NCI-H748 (cell line): ENCODE measurements at regions not wholly inside any gene's neighbourhood (a gene's known extent, or its start where the extent isn't known, plus 50 kb on each side); places are given as distances from the start of the nearest gene placed in this dataset.

Source experiments
- DNase-seq: peaks from one replicate; lab custom pipeline; 2025; ENCODE audit not compliant: unreplicated experiment; lab: John Stamatoyannopoulos, UW

DNA sequence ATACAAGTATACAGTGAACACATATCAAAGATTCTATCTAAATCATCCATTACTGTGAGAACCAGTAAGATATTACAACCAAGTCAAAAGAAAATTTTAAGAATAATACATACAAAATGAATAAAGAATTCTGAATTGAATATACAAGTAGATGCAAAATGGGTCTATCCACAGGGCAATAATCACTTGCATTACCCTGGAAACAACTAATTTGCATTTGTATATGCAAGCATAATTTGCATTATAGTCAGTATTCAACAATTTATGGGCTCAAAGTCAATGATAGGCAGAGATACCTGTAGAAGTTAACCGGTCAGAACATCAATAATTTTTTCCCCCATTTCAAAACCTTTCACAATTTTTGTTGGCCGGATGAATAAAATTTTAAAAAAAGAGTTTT lies 512.2 kb upstream of the ALCAM start:
- no peak for DNase-seq

DNA sequence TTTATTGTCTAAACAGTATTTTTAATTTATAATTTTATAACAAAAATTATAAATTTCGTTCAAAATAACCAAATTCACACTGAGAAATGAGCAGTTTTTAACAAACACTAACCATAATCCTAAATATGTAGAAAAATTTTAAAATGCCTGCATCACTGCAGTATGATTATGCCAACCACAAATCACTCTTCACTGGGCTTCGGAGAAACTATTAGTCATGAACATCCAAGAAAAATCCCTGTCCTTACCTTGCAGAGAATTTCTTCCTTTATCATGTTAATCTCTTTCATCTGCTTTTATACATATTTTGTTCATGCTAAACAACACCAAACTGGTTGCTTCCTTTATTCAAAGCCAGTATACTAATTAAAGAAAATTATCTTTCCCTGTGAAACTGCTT lies 511.0 kb upstream of the ALCAM start:
- DNase-seq = no peak

DNA sequence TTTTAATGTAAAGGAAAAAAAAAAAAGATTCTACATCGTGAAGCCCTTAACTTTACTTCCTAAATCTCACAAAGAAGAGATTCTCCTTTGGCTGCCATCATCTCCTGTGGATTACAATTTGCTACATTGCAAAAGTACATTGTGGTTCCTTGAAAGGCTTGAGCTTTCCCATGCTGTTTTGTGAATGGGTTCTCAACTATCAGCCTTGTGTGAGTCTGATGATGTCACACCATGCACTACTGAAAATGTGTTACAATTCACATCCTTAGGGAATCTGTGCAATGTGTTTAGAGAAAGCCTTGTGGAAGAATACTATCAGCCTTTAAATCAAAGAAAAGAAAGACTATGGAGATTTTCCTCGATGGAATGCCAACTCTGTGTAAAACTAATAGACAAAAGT lies 510.0 kb upstream of the ALCAM start:
- peak; percentile 3 for DNase-seq

DNA sequence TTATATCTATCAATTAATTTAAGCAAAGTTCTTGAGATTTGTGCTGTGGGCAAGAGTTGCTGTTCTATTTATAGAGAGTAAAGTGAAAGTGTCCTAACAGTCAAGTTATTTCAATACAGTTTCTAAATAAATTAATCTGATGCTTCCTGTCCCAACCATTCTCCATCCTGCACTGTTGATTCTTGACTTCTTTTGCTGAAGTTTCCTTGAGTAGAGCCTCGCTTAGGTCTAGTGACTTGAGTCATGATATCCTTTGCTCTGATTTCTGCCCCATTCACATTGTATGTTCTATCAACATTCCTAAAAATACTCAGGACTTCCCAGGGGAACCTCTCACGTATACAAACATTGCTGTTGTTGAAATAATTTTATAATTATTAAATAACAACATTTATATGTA lies 498.4 kb upstream of the ALCAM start:
- no peak for DNase-seq

DNA sequence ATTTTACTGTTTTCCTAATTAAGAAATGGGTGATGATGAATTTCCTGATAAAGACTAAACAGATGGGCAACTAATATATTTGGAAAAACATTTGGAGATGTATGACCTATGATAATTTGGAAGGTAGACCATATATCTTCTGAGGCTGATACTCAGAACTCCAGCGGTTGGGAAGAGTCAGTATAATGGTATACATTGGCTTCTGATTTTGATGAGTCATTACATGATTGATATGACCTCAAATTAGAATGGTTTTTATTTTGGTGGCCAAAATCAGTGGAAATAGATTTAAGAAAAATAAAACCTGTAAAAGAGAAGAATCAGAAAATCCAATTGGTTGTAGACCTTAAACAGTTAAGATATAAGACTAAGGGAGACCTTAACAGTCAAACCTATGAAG lies 496.4 kb upstream of the ALCAM start:
- DNase-seq = no peak

DNA sequence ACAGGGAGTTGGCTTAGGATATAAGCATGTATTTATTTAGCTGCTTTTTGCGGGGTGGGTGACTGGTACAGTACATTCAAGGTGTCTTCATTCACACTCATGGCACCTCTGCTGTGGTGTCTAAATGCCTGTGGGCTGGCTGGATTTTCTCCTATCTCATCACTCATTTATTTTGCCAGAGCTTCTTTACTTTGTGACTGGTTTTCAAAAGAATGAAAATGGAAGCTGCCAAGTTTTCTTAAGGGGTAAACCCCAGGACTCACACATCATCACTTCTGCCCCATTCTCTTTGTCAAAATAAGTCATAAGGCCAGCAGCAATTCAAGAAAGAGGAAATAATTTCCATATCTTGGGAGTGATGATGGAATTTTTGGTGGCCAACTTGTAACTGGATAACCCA lies 493.4 kb upstream of the ALCAM start:
- DNase-seq = no peak

DNA sequence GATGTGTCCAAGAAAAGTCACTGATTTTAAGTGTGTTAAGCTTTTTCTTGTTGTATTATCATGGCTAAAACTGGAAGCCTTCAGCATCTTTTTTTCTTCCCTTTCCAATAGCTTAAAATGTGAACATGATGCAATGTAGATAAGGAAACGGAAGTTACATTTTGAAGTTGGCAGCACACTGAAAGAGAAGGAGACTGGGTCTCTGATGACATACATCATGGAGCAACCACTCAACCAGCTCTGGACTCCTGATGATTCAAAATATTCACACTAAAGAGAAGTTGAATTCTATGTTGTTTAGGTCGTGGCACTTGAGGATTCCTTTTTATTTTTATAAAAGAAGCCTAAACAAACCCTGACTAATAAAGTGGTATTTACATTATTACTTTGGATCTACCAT lies 488.3 kb upstream of the ALCAM start:
- DNase-seq = no peak

DNA sequence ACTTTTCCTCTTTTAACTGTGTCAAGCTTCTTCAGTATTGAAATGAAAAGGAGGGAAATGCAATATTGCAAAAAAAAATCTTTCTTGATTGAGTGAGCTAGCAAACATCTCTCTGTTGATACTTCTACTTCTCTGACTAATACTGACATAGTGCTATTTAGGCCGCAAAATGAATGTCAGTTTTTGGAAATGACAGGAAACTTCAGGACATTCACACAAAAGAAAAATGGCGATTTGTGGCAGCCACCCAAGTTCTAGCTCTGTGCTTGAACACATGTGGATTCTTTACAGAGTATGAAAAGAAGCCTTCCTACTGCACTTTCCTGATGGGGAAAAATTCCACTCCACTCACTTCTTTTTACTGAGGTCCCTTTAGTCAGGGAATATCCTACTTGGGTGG lies 486.8 kb upstream of the ALCAM start:
- DNase-seq = no peak

DNA sequence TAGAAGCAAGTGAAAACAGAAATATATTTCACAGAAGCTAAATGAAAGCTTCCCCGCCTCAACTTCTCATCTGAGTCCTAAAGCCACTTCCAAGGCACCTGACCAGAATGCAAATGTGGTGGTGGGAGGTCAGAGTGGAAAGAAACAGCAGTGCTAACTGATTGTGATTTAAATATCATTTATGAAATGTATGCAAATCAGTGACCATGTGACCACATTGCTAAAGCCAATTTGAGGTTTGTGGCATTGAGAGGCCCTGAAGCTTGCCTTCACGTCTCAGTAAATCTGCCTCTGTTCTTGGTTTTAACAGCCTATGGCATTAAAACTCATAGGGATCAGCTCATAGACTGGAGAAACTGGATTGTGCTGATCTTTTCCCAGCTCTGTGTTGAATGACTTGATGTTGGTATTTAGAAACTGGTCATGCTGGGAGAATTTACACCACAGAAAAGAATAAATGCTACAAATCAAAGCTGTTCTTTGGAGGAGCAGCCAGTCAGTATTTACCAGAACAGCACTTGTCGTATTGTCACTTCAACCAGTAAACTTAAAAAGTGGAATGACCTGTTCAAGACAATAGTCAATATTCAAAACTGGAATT lies 481.4 kb upstream of the ALCAM start:
- DNase-seq = no peak

DNA sequence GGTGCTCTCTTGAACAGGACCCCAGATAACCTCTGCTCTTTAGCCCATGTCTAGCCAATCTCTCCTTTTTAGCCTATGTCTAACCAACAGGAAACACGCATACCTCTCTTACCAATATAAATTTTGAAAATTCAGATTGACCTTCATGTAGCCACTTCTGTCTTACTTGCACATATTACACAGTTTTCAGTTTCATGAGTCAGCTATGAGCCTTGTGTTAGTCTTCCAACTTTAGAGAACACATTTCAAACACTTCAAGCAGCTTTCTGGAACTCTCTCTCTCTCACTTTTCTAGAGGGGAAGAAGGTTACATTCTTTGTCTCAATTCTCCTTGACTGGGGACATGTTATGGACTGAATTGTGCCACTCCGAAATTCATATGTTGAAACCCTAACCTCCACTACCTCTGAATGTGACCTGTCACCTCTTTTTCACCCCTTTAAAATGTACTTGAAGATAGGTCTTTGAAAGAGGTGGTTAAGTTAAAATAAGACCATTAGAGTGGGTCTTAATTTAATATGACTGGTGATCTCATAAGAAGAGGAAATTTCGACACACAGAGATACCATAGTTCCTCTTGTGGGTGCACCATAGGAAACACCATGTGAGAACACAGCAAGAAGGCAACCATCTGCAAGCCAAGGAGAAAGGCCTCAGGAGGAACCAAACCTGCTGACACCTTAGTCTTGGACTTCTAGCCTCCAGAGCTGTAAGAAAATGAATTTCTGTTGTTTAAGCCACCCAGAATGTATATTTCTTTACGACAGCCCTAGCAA lies 480.3 kb upstream of the ALCAM start:
- DNase-seq = no peak

DNA sequence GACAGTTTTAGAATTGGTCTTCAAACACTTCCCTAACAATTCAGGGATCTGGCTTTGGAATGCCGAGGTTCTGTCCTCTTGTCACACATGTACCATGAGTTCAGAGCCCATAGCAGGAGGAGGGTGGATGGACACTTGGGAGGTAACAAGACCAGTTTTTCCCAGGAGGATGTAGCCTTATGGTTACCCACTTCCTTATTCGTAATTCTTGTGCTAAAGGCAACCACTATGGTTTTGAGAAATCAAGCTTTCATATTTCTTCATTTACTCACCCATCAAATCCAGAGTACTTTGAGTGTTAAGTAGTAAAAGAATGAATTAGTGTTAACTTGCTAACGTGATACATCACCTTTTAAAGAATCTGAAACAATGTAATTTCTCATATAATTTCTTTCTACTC lies 479.6 kb upstream of the ALCAM start:
- no peak for DNase-seq

DNA sequence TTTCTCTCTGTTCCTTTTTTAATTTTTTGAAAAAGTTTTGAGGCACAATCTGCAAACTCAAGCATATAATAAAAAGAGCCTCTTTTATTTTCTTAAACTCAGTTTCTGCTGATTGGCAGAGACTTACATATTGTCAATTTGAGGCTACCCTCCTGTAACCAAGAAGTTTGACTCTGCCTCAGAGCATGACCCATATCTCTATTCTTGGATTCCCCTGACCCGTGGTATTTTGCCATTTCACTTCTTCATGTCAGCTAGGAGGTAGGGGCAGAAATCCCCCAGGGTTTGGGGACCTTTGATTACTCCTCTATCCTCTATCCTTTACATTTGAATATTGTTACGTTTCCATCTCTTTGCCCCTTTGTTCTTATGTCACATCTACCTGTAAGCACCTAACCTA lies 479.1 kb upstream of the ALCAM start:
- DNase-seq = no peak

DNA sequence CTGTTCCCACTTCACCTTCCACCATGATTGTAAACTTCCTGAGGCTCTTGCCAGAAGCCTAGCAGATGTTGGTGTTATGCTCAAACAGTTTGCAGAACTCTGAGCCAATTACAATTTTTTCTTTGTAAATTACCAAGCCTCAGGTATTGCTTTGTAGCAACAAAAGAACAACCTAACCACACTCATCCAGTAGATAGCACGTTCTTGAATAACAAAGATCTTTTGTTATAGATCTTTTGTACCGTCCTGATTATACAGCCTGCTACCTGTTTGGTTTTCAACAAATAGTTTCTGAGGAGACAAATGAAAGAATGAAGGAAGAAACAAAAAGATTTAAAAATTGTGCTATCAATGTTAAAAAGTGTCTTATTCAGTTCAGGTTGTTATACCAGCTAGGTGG lies 474.7 kb upstream of the ALCAM start:
- DNase-seq = no peak

DNA sequence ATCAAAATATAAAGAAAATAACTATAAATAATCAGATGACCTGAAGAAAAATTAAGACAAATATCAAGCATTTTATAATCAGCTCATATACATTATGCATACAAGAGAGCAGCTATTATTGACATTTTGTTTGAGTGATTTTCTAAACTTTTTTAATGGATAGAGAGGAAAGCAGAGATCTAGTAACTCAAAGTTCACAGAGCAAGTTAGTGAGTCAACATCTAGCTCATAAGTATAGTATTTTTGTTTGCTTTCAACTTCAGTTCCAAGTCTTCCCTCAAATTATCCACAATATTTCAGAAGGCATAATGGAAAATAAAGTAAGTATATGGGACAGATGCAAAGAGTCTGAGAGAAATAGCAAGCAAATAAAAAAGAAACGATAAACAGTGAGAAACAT lies 470.1 kb upstream of the ALCAM start:
- no peak for DNase-seq

DNA sequence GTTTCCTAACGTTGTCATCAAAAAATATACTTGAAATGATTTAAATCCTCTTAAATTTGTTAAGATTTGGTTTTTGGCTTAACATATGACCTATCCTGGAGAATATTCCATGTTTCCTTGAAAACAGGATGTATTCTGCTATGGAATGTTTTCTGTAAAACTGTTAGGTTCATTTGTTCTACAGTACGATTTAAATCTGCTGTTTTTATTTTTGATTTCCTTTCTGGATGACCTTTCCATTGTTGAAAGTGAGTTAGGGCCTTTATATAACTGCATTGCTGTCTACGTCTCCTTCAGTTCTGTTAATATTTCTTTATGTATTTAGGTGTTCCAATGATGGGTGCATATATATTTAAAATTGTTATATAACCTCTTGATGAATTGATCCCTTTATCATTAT lies 465.3 kb upstream of the ALCAM start:
- no peak for DNase-seq

DNA sequence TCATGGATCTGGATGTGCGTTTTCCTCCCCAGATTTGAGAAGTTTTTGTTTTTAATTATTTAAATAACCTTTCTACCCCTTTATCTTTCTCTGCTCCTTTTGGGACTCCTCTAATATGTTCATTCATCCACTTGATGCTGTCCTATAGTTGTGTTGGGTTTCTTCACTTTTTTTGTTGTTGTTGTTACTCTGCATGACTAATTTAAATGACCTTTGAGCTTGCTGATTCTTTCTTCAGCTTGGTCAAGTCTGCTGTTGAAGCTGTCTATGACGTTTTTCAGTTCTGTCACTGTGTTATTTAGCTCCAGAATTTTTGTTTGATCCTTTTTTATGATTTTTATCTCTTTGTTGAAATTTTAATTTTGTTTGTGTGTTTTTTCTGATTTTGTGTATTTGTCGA lies 463.6 kb upstream of the ALCAM start:
- DNase-seq = no peak

DNA sequence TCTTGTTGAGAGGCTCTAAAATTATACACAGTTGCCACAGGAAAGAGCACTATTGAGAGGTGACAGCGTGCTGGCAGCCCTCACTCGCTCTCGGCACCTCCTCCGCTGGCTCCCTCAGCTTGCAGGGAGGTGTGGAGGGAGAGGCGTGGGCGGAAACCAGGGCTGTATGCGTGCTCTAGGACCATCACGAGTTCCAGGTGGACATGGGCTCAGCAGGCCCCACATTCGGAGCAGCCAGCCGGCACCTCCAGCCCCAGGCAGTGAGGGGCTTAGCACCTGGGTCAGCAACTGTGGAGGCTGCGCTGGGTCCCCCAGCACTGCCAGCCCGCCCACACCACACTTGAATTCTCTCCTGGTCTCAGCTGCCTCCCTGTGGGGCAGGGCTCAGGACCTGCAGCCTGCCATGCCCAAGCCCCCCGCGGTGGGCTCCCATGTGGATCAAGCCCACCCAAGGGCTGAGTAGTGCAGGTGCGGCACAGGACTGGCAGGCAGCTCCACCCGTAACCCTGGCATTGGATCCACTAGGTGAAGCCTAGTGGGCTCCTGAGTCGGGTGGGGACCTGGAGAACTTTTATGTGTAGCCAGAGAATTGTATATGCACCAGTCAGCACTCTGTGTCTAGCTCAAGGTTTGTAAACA lies 460.6 kb upstream of the ALCAM start:
- DNase-seq = no peak

DNA sequence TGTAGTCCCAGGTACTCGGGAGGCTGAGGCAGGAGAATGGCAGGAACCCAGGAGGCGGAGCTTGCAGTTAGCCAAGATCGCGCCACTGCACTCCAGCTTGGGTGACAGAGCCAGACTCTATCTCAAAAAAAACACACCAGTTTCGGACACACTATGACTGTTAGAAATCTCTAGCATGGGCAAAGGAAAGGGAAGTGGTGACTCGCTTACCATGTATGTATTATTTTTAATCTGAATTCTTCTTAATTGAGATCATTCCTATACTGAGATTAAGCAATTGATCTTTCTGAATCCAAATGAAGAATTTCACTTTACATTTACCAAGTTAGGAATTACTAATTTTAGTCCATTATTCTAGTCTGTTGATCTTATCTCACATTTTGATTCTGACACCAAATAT lies 459.2 kb upstream of the ALCAM start:
- no peak for DNase-seq

DNA sequence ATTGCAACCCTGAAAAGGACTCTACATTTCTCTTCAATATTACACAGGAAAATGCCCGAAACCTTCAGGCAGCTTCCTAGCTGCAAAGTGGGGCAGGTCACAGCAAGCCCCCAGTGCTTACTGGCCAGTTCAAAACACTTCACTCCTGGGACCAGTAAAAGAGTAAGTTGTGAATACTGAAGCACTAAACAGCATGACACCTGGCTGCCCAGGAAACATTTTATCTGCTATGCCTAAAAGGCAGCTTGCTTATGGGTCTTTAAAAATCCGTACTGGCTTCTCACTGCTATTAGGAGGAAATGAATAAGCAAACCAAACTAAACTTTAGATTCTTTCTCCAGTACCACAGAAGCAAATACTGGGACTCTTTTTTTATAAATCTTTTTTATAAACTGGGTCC lies 457.9 kb upstream of the ALCAM start:
- DNase-seq = peak; percentile 63

DNA sequence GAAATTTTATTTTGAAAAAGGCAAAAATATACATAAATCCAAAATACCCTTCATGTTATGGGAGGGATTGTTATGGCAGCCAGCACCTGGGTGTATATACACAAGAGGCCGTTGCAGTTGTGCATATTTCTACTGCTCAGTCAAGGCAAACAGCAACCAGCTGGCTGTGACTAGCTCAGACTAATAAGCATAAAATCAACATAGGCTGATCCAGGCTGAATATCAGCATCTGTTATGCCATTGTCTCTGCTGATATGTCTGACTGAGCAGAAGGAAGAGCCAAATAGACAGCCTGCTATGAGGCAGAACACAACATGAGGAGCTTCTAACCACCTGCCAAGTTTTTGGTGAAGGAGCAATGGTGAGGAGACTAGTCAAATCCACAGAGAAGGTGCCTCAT lies 457.5 kb upstream of the ALCAM start:
- DNase-seq = peak; percentile 95

DNA sequence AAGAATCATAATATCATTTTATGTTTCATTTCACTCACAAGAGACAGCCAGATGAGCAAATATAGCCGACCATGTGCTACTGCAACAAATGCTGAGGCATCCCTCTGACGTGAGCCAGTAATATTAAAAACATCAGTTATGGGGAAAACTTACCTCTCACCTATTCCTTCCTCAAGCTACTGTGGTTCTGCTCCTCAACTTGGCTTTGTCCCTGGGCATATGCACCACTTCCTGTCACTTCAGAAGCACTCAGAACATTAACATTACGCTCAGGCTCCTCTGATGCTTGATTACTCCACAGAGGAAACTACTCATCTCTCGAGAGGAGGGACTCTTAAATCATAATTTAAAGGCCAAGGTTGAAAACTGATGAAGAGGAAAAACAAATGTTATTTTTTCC lies 457.0 kb upstream of the ALCAM start:
- peak; percentile 50 for DNase-seq

DNA sequence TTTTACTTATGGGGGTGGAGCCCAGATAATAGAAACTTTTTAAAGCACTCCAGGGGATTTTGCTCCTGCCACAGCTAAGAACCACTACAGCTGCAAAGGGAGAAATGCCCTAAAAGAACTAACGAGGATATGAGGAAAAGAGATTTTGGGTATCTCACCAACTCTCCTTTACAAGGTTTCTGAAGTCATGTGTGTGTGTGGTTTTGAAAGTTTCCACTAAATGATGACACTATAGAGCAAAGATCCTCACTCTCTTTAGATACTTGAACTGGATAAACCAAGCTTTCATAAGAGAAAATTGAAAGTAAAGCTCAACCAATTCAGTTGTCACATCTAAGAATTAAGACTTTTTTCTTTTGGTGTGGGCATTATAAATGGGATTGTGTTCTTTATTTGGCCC lies 455.3 kb upstream of the ALCAM start:
- no peak for DNase-seq

DNA sequence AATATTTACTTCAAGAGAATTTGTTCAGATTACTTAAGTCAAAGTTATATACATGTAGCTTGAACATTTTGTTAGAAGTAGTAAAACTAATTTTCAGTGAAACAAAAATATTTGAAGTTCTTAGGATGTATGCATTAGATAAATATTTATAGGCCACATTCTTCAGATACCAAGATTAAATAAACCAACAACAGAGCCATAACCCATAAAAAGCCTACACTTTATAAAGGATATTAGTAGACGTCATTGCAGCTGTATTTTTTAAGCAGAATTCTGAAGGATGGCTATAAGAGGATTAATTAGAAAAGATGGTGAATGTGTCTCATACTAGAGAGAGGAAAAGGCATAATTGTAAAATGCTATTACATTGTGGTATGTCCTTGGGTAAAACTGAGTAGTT lies 449.7 kb upstream of the ALCAM start:
- DNase-seq = no peak
